ENCODE measurements at regions not wholly inside any gene's neighbourhood (a gene's known extent, or its start where the extent isn't known, plus 50 kb on each side); places are given as distances from the start of the nearest gene placed in this dataset.

DNA sequence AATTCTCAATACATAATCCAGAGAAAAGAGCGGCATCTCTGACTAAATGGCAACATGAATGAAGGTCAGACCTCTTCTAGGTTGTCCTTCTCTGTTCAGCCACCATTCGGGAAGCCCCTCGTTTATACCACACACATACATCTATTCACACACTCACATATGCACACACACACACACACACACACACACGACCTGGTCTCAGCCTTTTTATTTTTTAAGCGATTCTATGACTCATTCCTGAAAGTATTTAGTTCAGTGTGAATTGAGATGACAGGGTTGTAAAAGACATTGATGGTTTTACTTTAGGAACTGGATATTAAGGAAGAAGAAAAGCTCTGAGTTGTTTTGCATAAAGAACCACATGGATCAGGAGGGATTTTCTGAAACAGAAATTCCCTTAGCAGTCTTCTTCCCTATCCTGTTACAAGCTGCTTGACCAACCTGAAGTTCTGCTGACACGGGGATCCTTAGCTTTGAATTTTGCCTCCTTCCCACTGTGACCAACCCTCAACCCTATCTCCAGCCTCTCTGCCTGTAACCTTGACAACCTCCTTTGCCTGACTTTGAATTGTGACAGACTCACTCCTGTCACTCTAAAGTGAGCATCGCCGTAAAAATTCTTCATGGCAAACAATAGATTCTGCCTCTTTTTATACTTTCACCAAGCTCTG is 383.1 kb upstream of the ESRRG start:
- TF ChIP-seq SIN3A (IDR thresholded peaks at IDR 0.05; ENCODE audit: borderline replicate concordance, insufficient read depth, low read length): no peak
- TF ChIP-seq REST (IDR thresholded peaks at IDR 0.05; ENCODE audit: insufficient read depth in 1 of 2, low read depth in 2 of 2, low read length in 2 of 2): no peak
- TF ChIP-seq TAF1 (IDR thresholded peaks at IDR 0.05; ENCODE audit: borderline replicate concordance, insufficient read depth, low read length): no peak
- TF ChIP-seq FOXP2 (optimal IDR thresholded peaks at IDR 0.05; ENCODE audit: borderline replicate concordance, extremely low read depth, extremely low read length, insufficient read depth): no peak
- TF ChIP-seq POLR2AphosphoS5 (IDR thresholded peaks at IDR 0.05; ENCODE audit: low read depth, low read length): no peak

- no peak for TF ChIP-seq FOXP2 (optimal IDR thresholded peaks at IDR 0.05; ENCODE audit: borderline replicate concordance, extremely low read depth, extremely low read length, insufficient read depth)
- TF ChIP-seq SIN3A (IDR thresholded peaks at IDR 0.05; ENCODE audit: borderline replicate concordance, insufficient read depth, low read length): no peak
- TF ChIP-seq REST (IDR thresholded peaks at IDR 0.05; ENCODE audit: insufficient read depth in 1 of 2, low read depth in 2 of 2, low read length in 2 of 2): no peak
- no peak for TF ChIP-seq TAF1 (IDR thresholded peaks at IDR 0.05; ENCODE audit: borderline replicate concordance, insufficient read depth, low read length)
- no peak for TF ChIP-seq POLR2AphosphoS5 (IDR thresholded peaks at IDR 0.05; ENCODE audit: low read depth, low read length)
These were observed 382.2 kb upstream of the ESRRG start for GRCh38 chr1:217105437-217105836.

- TF ChIP-seq POLR2AphosphoS5 (IDR thresholded peaks at IDR 0.05; ENCODE audit: low read depth, low read length): no peak
- TF ChIP-seq TAF1 (IDR thresholded peaks at IDR 0.05; ENCODE audit: borderline replicate concordance, insufficient read depth, low read length): no peak
- no peak for TF ChIP-seq REST (IDR thresholded peaks at IDR 0.05; ENCODE audit: insufficient read depth in 1 of 2, low read depth in 2 of 2, low read length in 2 of 2)
- TF ChIP-seq FOXP2 (optimal IDR thresholded peaks at IDR 0.05; ENCODE audit: borderline replicate concordance, extremely low read depth, extremely low read length, insufficient read depth): no peak
These were observed 374.6 kb upstream of the ESRRG start for GRCh38 chr1:217097819-217098218.

DNA sequence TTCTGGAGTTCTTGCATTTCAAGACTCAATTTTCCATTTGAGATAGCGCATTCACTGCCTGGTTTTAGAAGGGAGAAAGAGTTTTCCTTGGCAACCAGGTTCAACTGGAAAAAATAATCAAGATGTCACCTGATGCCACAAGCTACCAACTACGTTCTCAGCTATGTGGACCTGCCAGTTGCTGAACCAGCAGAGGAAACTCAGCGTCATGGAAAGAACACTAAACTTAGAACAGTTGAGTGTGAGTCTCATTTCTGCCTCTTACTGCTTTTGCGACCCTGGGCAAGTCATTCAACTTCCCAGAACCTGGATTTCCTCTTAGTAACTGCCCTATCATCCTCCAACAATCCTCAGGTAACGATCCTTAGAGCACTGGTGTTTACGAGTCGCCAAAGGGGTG is 373.0 kb upstream of the ESRRG start:
- TF ChIP-seq SIN3A (IDR thresholded peaks at IDR 0.05; ENCODE audit: borderline replicate concordance, insufficient read depth, low read length) (no peak), POLR2AphosphoS5 (IDR thresholded peaks at IDR 0.05; ENCODE audit: low read depth, low read length) (no peak), FOXP2 (optimal IDR thresholded peaks at IDR 0.05; ENCODE audit: borderline replicate concordance, extremely low read depth, extremely low read length, insufficient read depth) (no peak), TAF1 (IDR thresholded peaks at IDR 0.05; ENCODE audit: borderline replicate concordance, insufficient read depth, low read length) (no peak), REST (IDR thresholded peaks at IDR 0.05; ENCODE audit: insufficient read depth in 1 of 2, low read depth in 2 of 2, low read length in 2 of 2) (no peak)

Data from PFSK-1 (cell line).